ENCODE measurements at regions not wholly inside any gene's neighbourhood (a gene's known extent, or its start where the extent isn't known, plus 50 kb on each side); places are given as distances from the start of the nearest gene placed in this dataset.
"Not testable (repeated sequence)": the region's sequence is repeated elsewhere in the genome, so short reads cannot be mapped to it uniquely, and the experiment has no call there.

DNA sequence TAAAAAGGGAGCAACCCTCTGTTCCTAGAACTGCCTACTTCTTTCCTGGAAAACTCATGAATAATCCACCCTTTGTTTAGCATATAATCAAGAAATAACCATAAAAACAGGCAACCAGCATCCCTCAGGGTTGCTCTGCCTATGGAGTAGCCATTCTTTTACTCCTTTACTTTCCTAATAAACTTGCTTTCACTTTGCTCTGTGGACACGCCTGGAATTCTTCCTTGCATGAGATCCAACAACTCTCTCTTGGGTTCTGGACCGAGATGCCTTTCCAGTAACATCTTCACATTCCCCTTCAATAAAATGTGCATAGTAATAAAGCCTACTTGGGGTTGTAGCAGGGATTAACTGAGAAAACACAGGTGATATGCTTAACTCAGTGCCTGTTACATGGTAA lies 286.4 kb upstream of the AMIGO2 start:
- ATAC-seq, result no peak
- DNase-seq (ENCODE audit: low spot score in 2 of 2), result no peak
- H3K4me1 Mint-ChIP-seq, result peaks cover 19% of the 10 kb centered on the region
- no peaks in the 10 kb centered on the region for H3K9me3 Mint-ChIP-seq
- H3K27ac Mint-ChIP-seq, result no peak overlapping the region
- peaks cover 8% of the 10 kb centered on the region for H3K36me3 Mint-ChIP-seq
- H3K4me3 Mint-ChIP-seq, result no peak overlapping the region

DNA sequence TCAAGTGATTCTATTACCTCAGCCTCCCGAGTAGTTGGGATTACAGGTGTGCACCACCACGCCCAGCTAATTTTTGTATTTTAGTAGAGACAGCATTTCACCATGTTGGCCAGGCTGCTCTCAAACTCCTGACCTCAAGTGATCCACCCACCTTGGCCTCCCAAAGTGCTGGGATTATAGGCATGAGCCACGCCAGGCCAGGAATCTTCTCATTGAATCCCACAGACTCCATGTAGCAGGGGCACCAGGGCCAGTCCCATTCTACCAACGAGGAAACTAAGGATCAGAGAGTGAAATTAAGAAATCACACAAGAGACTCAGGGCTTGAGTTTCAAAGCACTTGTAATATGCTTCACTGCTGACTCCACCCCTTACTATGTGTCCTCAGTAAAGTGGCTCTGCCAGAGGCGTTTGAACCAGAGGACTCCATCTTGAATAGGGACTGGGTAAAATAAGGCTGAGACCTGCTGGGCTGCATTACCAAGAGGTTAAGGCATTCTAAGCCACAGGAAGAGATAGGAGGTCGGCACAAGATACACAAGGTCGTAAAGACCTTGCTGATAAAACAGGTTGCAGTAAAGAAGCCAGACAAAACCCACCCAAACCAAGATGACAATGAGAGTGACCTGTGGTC lies 285.8 kb upstream of the AMIGO2 start:
- H3K9me3 Mint-ChIP-seq, result not testable (repeated sequence)
- H3K4me1 Mint-ChIP-seq, result peaks cover 25% of the 10 kb centered on the region

DNA sequence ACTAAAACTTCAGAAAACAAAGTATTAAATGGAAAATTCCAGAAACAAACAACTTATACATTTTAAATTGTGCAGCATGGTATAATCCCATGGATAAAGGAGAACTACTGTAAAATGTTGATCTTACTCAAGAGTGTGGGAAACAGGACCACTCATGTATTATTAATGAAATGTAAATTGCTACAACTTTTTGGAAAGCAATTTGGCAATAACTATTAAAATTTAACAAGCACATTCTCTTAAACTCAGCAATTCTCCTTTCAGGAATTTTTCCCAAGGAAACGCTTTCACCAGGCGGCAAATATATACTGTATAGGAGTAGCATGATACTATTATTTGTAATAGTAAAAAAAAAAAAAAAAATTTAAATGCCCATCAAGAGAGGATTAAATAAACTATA lies 284.5 kb upstream of the AMIGO2 start:
- peaks cover 4% of the 10 kb centered on the region for H3K36me3 Mint-ChIP-seq
- peaks cover 35% of the 10 kb centered on the region for H3K4me1 Mint-ChIP-seq
- no peak overlapping the region for H3K4me3 Mint-ChIP-seq
- H3K9me3 Mint-ChIP-seq, result peaks cover 4% of the 10 kb centered on the region
- ATAC-seq, result no peak
- no peak overlapping the region for H3K27ac Mint-ChIP-seq
- DNase-seq (ENCODE audit: low spot score in 2 of 2), result no peak

More for the DNA sequence above, 285.8 kb upstream of the AMIGO2 start:
- not testable (repeated sequence) for H3K4me3 Mint-ChIP-seq; DNase-seq (ENCODE audit: low spot score in 2 of 2); H3K36me3 Mint-ChIP-seq; H3K27ac Mint-ChIP-seq
- ATAC-seq, result peak; percentile 55

DNA sequence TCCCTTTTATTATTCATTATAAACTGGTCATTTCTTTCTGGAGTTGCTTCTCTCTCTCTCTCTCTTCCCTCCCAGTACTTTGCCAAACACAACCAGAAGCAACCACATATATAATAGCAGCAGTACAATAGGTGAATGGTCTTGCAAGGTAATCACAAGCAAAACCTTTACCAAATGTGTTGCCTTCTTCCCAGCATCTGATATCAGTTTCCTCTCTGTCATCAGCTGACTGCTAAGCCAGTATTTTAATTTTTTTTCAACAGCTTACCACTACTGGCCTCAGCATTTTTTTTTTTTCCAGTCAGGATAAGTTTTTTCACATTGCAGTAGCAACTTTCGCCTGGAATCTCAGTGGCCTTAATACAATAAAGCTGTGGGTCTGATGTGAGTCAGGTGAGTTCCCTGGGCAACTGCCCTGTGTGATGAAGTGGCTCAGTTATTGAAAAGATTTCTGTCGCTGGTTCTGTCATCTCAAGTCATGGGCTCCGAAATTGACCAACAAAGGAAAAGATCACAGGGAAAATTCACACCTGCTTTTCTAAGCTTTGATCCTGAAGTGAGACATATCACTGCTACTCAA lies 282.5 kb upstream of the AMIGO2 start:
- peak overlapping the region; percentile 62 for H3K4me3 Mint-ChIP-seq
- H3K27ac Mint-ChIP-seq, result peak overlapping the region; percentile 91
- ATAC-seq, result no peak
- peaks cover 11% of the 10 kb centered on the region for H3K9me3 Mint-ChIP-seq
- peaks cover 46% of the 10 kb centered on the region for H3K4me1 Mint-ChIP-seq
- H3K36me3 Mint-ChIP-seq, result peaks cover 9% of the 10 kb centered on the region
- no peak for DNase-seq (ENCODE audit: low spot score in 2 of 2)

DNA sequence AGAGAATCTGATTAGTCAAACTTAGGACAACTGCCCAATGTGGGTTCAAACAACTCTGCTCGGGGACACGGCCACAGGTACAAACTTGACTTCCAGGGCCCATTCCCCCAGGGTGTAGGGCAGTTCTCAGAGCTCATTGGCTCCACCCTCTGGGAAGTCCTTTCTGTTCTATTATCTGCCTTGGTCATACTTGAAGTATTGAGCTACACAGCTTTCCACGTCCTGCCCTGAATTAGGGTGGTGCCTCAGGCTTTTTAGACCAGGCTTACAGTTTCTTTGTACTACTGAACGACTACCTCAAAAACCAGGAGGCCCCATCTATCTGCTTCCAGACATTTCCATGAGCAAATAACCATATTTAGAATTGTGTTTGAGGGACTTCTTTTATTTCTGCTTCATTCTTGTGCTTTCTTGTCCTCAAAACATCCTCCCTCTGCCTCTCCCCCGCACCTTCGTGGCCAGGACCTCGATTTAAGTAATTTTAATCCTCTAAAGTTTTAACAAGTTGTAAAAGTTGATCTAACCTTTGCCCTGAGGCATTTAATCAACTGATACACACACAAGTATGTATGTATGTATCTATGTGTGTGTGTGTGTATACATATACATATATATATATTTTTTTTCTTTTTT lies 281.7 kb upstream of the AMIGO2 start:
- Mint-ChIP-seq H3K27ac (peak overlapping the region; percentile 91), H3K4me1 (peaks cover 52% of the 10 kb centered on the region), H3K36me3 (peaks cover 16% of the 10 kb centered on the region), H3K4me3 (peak overlapping the region; percentile 62), H3K9me3 (peaks cover 14% of the 10 kb centered on the region)
- DNase-seq (ENCODE audit: low spot score in 2 of 2), result peak; percentile 33 to 80
- peak; percentile 92 for ATAC-seq

DNA sequence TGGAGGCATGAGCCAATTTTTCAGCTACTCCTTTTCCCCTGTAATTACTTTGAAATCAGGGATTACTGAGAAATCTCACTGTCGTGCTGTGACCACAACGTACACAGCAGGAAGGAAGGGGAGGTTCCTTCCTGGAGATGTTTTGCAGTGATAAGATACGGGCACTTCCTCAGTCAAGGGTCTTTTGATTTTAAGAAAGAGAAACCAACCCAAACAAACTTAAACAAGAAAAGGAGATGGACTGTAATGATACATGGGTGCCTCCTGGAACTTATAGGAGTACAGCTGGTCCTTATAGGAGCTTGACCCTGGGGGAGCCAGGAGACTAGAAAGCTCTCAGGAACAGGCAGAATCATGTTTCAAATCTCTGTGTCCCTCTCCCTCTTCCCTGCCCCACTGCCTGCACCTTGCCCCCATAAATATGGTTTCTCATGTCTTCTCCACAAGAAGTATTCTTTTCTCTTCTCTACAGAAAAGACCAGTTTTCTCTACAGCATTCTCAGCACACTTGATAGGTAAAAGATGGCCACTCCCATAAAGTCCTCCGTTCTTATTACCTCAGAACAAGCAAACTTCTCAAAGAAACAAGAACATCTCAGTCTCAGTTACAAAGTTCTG lies 281.1 kb upstream of the AMIGO2 start:
- ATAC-seq, result peak; percentile 60
- H3K27ac Mint-ChIP-seq, result peak overlapping the region; percentile 91

DNA sequence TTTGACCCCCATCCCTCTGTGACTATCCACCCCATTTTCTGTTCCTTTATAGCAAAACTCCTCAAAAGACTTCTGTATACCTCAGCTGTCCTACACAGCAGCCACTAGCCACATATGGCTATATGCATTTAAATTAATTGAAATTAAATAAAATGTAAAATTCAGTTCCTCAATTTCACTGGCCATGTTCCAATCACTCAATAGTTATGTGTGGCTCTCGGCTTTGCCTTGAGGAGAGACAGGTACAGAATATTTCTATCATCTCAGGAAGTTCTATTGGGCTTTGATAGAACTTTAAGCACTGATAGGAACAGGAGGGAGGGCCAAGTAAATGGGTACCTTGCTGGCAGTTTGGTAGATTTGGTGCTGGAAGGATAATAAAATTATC lies 280.3 kb upstream of the AMIGO2 start:
- peaks cover 24% of the 10 kb centered on the region for H3K36me3 Mint-ChIP-seq
- ATAC-seq, result no peak
- H3K4me3 Mint-ChIP-seq, result peak overlapping the region; percentile 62
- no peak for DNase-seq (ENCODE audit: low spot score in 2 of 2)
- peaks cover 66% of the 10 kb centered on the region for H3K4me1 Mint-ChIP-seq
- peaks cover 14% of the 10 kb centered on the region for H3K9me3 Mint-ChIP-seq
- H3K27ac Mint-ChIP-seq, result peak overlapping the region; percentile 91

More for the DNA sequence above, 281.1 kb upstream of the AMIGO2 start:
- Mint-ChIP-seq H3K9me3 (peaks cover 14% of the 10 kb centered on the region), H3K36me3 (peaks cover 23% of the 10 kb centered on the region), H3K4me3 (peak overlapping the region; percentile 62), H3K4me1 (peaks cover 58% of the 10 kb centered on the region)
- DNase-seq (ENCODE audit: low spot score in 2 of 2), result no peak

DNA sequence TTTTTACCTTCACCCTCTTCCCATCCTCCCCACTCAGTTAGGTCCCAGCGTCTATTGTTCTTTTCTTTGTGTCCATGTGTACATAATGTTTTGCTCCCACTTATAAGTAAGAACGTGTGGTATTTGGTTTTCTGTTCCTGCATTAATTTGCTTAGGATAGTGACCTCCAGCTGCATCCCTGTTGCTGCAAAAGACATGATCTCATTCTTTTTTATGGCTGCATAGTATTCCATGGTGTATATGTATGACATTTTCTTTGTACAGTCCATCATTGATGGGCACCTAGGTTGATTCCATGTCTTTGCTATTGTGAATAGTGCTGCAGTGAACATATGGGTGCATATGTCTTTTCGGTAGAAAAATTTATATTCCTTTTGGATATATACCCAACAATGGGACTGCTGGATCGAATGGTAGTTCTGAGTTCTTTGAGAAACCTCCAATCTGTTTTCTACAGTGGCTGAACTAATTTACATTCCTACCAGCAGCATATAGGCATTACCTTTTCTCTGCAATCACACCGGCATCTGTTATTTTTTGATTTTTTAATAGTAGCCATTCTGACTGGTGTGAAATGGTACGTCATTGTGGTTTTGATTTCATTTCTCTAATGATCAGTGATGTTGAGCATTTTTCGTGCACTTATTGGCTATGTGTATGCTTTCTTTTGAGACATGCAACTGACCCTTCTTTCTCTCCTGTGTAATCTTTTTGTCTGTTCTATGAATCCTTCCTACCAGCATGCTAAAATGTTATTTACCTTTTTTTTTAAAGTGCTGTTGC lies 279.7 kb upstream of the AMIGO2 start:
- ATAC-seq (no peak), DNase-seq (ENCODE audit: low spot score in 2 of 2) (no peak)
- Mint-ChIP-seq H3K9me3 (peaks cover 14% of the 10 kb centered on the region), H3K4me3 (peak overlapping the region; percentile 62), H3K4me1 (peaks cover 67% of the 10 kb centered on the region), H3K27ac (peak overlapping the region; percentile 91), H3K36me3 (peaks cover 24% of the 10 kb centered on the region)

DNA sequence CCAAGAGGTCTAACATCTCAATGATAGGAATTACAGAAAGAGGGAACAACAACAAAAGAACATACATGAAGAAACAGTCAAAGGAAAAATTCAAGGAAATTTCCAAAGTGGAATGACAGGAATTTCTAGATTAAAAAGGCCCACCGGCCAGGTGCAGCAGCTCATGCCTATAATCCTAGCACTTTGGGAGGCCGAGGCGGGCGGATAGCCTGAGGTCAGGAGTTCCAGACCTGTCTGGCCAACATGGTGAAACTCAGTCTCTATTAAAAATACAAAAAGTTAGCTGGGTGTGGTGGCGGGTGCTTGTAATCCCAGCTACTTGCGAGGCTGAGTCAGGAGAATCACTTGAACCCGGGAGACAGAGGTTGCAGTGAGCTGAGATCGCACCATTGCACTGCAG lies 277.2 kb upstream of the AMIGO2 start:
- Mint-ChIP-seq H3K27ac (peak overlapping the region; percentile 88), H3K4me1 (peaks cover 72% of the 10 kb centered on the region), H3K36me3 (peaks cover 25% of the 10 kb centered on the region), H3K4me3 (peak overlapping the region; percentile 36), H3K9me3 (peaks cover 14% of the 10 kb centered on the region)
- DNase-seq (ENCODE audit: low spot score in 2 of 2); ATAC-seq: not testable (repeated sequence)

DNA sequence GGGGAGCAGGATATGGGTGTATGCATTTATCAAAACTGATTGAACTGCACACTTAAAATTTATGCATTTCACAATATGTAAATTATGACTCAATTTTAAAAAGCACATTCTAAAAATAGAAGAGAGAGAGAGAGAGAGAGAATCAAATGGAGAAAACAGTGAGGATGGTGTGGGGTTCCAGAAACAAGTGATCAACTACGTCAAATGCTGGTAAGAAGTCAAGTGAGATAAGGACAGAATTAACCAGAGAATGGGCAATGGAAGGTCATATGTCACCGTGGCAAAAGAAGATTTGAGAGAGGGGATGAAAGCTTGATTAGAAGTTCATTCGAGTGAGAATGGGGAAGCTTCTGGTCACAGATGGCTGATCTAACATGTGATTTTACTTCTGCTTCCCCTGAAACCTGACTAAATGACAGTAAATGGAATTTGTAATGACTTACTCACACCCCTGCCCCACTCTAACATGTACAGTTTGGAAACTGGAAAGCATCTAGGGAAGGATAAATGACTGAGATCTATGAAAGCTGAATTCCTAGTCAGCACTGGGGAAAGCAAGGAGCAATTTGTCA lies 276.5 kb upstream of the AMIGO2 start:
- peaks cover 66% of the 10 kb centered on the region for H3K4me1 Mint-ChIP-seq
- DNase-seq (ENCODE audit: low spot score in 2 of 2) (peak in 1 of 2 donors; percentile 68), ATAC-seq (peak; percentile 85)
- peaks cover 14% of the 10 kb centered on the region for H3K9me3 Mint-ChIP-seq
- H3K27ac Mint-ChIP-seq, result peak overlapping the region; percentile 88
- peaks cover 25% of the 10 kb centered on the region for H3K36me3 Mint-ChIP-seq
- peak overlapping the region; percentile 36 for H3K4me3 Mint-ChIP-seq

DNA sequence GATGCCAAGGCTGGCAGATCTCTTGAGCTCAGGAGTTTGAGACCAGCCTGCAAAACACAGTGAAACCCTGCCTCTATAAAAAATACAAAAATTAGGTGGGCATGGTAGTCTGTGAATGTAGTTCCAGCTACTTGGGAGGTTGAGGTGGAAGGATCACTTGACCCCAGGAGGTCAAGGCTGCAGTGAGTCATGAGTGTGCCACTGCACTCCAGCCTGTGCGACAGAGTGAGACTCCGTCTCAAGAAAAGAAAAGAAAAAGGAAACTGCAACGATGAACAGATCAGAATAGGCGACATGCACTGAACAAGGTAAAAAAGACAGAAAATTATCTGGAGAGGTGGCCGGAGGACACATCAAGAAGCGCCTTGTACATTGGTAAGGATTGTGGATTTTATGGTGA lies 273.7 kb upstream of the AMIGO2 start:
- ATAC-seq (no peak), DNase-seq (ENCODE audit: low spot score in 2 of 2) (peak in 1 of 2 donors; percentile 39)
- H3K4me3 Mint-ChIP-seq, result peak overlapping the region; percentile 36
- peak overlapping the region; percentile 71 for H3K27ac Mint-ChIP-seq
- peaks cover 8% of the 10 kb centered on the region for H3K9me3 Mint-ChIP-seq
- peaks cover 25% of the 10 kb centered on the region for H3K36me3 Mint-ChIP-seq
- peaks cover 73% of the 10 kb centered on the region for H3K4me1 Mint-ChIP-seq

DNA sequence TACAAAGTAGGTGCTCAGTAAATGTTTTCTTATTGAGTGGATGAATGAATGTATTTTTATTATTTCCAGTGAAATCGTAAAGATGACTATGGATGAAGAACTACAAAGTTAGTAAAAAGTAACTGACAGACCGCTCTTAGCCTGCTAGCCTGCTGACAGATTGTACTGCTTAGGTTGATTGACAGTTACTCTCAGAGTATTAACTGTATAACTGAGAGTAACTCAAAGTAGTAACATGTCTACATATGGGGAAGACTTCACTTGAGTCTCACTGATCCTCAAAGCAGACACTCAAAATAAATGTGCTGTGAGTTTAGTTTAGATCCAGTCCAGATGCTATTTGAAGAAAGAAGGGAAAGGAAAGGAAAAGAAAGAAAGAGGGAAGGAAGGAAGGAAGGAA lies 272.3 kb upstream of the AMIGO2 start:
- DNase-seq (ENCODE audit: low spot score in 2 of 2) (no peak), ATAC-seq (no peak)
- peaks cover 19% of the 10 kb centered on the region for H3K36me3 Mint-ChIP-seq
- peaks cover 64% of the 10 kb centered on the region for H3K4me1 Mint-ChIP-seq
- H3K9me3 Mint-ChIP-seq, result peaks cover 3% of the 10 kb centered on the region
- no peak overlapping the region for H3K4me3 Mint-ChIP-seq
- peak overlapping the region; percentile 77 for H3K27ac Mint-ChIP-seq

DNA sequence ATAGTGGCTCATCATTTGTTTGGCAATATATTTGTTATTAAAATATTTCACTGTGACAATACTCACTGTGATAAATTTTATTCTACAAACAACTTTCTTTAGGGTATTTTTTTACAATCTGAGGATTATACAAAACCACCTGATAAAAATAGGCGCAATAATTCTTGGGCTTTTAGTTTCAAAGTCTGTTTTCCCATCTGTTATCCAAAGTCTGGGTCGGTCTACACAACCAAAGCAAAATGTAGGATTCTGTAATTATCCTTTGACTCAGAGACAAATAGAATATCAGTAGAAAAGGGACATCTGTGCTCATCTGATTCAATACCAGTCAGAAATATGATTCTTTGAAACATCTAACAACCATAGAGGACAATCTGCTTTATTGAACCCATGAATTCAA lies 271.8 kb upstream of the AMIGO2 start:
- Mint-ChIP-seq H3K4me3 (no peak overlapping the region), H3K36me3 (peaks cover 13% of the 10 kb centered on the region), H3K4me1 (peaks cover 59% of the 10 kb centered on the region), H3K9me3 (no peaks in the 10 kb centered on the region), H3K27ac (no peak overlapping the region)
- no peak for DNase-seq (ENCODE audit: low spot score in 2 of 2)
- no peak for ATAC-seq

DNA sequence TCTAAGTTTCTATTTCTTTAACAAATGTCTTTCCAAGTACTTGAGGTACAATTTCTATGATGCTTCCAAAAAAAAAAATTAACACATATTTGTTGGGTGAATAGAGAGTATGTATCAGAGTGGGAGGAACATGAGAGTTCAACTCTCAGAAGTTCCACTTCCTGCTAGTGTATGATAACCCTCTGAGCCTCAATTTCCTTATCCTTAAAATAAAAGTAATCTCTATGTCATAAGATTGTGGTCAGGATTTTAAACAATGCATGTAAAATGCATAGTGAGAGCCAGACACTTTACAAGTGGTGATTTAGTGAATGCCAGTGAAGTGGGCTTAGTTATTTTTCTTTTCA lies 270.3 kb upstream of the AMIGO2 start:
- H3K4me3 Mint-ChIP-seq, result peak overlapping the region; percentile 48
- H3K36me3 Mint-ChIP-seq, result peaks cover 5% of the 10 kb centered on the region
- H3K4me1 Mint-ChIP-seq, result peaks cover 44% of the 10 kb centered on the region
- DNase-seq (ENCODE audit: low spot score in 2 of 2) (no peak), ATAC-seq (peak; percentile 94)
- no peaks in the 10 kb centered on the region for H3K9me3 Mint-ChIP-seq
- peak overlapping the region; percentile 90 for H3K27ac Mint-ChIP-seq
